CD4-positive, alpha-beta T cell treated with Interleukin-6 for 4 hours (primary cell): ENCODE measurements at regions not wholly inside any gene's neighbourhood (a gene's known extent, or its start where the extent isn't known, plus 50 kb on each side); places are given as distances from the start of the nearest gene placed in this dataset.

ENCODE experiments used
- DNase-seq: peaks from one replicate; pipeline ENCODE4 v3.0.0-alpha.2; 2020; ENCODE audit warnings: mixed read lengths

DNA sequence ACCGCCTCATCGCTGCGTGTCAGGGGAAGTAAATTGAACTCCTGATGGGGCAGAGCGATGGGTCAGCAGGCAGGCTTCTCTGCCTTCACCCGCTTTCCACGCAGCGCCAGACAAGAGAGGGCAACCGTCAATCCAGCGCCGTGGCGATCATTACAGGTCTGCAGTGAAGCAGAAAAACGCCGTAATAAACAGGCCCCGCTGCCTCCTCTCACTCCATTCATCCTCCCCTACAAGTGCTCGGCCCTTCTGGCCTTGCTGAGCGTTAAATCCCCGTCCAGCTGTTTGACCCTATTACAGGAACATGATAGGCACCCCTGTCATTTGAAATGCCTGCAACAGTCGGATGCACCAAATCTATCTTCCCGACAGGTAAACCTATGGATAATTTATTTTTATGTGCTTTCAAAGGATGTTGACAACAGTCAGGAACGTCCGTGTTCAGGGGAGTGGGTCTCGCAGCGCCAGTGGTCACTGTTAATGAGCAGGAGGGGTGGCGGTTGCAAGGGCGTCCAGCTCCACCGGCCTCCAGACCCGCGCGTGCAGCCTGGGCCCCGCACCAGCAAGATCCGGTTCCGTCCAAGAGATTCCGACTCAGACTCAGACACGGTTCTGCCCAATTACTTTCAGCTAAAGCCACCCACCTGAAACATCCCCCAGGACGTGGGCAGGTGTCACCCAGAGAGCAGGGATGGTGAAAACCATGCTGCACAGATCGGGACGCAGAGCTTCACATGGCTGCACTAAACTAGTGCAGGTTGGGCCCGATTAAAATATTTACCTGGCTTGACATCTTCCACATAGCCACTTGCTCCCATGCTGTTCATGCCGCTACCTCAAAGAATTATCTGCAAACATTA, 508.0 kb upstream of the MGMT start:
- DNase-seq, result no peak

DNA sequence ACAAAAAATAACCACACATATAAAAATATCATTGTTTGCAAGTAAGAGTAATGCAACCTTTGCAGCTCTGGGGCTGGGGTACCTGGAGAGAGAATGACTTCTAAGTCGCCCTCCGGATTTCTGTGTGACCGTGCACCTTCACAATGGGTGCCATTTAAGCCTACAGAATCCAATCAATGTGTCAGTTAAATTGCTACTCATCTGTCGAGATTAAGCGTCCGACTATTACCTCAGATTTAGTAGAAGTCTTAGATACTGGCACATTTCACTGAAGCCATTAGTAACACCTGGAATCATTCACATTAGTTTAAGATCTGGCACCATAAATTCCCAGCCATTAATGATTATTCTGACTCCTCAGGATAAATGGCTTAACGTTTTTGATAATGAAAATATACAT, 507.3 kb upstream of the MGMT start:
- DNase-seq, result no peak

GRCh38 chr10:128960517-128960916, 506.5 kb upstream of the MGMT start:
- no peak for DNase-seq

GRCh38 chr10:128962182-128962581, 504.9 kb upstream of the MGMT start:
- DNase-seq, result no peak

DNA sequence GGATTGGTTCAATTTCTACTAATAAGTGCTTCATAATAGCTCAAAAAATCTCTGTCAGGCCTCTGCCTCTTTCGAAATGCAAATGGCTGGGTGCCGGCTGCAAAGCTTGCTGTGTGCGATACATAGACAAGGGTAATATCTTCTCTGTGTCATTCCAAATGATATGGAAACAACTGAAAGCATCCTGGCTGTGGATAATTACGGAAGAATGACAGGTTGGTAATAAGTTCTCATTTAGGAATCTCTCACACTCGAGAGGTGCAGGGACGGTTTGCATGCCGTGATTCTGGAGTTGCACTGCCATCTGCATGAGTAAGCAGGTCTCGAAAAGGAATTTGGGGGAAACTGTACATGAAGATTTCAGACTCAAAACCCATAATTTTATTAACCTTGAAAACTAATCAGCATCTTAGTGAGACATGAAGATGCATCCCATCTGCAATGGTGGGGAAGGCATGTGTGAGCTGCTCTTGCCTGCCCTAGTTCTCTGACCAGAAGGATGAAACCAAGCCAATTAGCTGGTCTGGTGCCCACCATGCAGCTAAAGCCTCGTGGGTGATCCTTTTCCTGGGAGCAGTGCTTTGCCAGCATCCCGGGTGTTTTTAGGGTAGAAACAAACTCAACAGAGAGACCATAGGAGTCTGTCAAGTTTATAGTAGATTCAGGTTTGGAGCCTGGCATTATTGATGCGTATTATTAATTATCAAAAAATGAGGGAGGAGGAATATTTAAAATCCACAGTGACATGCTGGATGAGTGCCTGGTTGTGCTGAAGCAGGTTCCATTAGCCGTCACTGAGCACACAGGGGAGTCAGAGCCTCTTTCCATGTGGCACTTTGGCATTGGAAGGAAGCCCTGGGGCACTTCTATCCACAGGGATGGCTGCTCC, 503.6 kb upstream of the MGMT start:
- DNase-seq, result no peak

GRCh38 chr10:128964100-128964403, 503.0 kb upstream of the MGMT start:
- no peak for DNase-seq

- DNase-seq, result no peak
Measured at GRCh38 chr10:128967980-128968756, 498.9 kb upstream of the MGMT start.

DNA sequence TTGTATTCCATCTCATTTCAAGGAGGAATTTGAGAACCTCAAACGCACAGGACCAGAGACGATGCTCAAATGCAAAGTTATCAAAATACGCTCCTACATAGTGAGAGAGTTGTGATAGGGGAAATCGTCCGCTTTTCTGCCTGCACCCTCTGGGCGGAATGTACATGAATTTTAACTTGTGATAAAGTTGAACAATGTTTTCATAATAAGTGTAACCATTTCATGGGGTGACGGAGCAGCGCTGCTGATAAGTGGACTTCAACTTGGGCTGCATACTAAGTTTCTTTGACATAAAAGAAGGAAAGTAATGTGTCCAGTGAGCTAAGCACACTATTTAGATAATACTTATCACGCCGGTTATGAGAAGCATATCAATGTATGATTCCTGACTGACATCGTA, 497.5 kb upstream of the MGMT start:
- DNase-seq, result no peak

GRCh38 chr10:128971374-128972035, 495.5 kb upstream of the MGMT start:
- DNase-seq, result no peak

GRCh38 chr10:128972036-128972405, 495.0 kb upstream of the MGMT start:
- no peak for DNase-seq

DNA sequence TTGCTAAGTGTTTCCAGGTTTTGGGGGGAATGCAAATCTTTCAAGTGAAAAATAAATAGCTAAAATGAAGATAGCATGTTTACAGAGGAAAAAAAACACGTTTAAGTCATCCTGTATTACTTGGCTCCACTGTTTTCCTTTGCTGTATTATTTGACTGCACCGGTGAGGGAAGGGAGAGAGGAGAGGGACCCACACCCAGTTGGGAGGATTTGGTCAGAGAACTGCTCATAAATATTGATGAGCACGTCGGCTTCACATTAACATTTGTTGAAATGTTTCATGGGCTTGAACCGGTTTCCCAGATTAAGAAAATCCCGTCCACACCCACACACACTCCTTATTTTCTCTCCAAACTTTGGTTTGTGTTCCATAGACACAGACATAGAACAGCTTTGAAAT, 493.8 kb upstream of the MGMT start:
- no peak for DNase-seq

DNA sequence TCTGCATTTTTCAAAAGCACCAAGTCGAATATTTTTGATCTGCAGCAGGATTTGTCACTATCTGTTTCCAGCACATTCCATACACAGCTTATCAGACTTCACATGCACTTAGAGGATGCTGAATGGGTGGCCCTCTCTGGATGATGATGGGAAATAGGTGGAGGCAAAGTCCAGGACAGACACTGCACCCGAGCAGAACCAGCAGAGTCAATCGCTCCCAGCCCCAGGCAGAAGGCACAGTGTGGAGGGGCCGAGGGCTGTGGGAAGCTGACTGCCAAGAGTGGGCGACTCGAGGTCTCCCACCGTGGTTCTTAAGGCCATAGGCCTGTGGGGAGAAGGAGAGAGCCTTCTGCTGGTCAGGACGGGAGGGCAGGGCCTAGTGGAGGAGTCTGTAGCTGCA, 490.2 kb upstream of the MGMT start:
- no peak for DNase-seq

GRCh38 chr10:128978211-128978610, 488.8 kb upstream of the MGMT start:
- no peak for DNase-seq

DNA sequence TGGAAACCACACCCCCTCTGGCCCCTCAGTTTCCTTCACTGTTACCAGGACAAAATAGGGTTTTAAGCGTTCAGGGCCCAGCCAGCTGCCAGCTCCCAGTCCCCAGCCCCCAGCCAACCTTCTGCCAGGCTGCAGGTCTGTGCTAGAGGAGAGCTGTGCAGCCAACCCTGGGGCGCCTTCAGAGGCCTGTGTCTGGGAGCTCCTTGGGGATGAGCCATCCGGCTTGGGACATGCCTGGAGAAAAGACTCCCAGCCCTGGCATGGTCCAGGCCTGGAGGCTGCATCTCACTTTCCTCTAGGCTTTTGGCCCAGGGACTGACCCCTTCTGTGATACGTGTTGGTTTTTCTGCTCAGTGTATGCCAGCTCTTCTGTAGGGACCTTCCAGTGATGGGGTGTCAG, 487.6 kb upstream of the MGMT start:
- no peak for DNase-seq

- DNase-seq, result no peak
Measured at GRCh38 chr10:128981251-128981650, 485.8 kb upstream of the MGMT start.

DNA sequence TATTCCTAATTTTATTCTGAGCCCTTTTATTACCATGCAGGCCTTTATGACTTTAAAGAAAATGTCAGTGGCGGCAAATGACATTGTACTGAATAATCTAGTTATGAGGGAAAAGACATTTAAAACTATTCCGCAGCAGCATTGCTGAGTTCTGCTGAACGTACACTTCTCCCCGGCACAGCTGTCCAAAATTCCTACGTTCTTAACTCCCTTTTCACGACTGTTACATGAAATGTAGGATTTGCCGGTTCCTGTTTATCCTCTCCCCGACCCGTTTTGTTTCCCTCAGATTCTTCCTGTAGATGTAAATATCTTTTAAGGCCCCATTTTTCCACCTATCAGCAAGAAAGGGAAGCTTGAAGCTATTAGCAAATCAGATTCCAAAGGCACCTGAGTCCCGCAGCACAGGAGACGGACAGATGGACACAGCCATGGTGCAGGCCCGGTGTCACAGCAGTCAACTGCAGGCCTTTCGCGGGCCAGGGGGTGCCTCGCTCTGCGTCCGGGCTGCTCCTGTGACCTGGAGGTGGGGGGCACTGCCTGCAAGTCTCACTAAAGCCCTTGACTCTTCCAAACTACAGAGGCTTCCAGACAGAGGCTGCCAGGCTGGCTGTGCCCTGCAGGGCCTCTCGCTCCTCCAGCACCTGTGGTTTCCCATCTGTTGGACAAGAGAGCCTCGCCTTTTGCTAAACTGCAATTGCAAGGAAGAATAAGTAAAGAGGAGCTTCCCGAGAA, 485.0 kb upstream of the MGMT start:
- no peak for DNase-seq

- DNase-seq, result no peak
Measured at GRCh38 chr10:128982616-128982915, 484.5 kb upstream of the MGMT start.

DNA sequence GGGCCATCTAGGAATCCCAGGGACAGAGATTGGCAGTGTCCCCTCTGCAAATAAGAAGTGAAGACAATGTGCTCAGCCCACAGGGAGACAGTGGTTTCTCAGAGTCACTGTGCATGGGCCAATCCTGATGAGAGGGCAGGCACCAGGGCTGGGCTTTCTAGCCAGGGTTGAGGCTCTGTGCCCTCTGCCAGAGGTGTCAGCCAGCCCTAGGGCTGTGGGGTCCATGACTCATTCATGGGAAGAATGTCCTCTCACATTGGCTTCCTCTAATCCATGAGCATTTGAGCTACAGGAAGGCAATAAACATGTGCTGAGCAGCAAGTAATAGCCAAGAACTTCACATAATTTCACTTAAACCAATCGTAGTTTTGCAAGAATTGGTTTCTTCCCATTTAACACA, 482.0 kb upstream of the MGMT start:
- no peak for DNase-seq

GRCh38 chr10:128990986-128991385, 476.1 kb upstream of the MGMT start:
- DNase-seq, result no peak

- DNase-seq, result no peak
Measured at GRCh38 chr10:128992770-128993169, 474.3 kb upstream of the MGMT start.

GRCh38 chr10:128993443-128993842, 473.6 kb upstream of the MGMT start:
- DNase-seq, result no peak

DNA sequence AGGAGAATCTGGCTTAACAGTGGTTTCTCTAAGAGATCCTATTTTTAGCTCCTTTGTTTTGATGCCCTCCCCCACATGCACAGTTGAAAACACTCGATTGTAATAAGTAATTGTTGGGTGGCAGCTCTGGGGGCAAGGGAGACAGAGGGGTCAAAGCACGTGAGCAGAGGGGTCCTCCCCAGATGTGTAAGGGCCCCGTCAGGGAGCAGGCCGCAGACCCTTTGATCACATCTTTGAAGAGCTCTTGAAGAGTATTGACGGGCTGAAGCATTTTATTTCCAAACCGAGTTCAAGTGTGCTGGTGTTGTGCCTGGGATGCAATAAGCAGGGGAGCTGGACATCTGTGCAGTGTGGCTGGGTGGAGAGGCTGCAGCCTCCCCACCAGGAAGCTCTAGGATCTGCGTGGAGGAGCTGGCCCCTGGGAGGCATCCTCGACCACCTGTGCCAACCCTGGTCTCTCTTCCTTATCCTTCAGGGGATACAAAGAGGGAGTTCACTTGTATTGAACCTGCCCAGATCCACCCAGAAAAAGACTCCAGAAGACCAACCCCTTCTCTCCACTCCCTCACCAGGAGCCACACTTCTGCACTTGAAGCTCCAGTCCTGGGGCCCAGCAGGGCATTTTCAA, 473.0 kb upstream of the MGMT start:
- DNase-seq, result no peak
